ENCODE measurements at regions not wholly inside any gene's neighbourhood (a gene's known extent, or its start where the extent isn't known, plus 50 kb on each side); places are given as distances from the start of the nearest gene placed in this dataset.

DNA sequence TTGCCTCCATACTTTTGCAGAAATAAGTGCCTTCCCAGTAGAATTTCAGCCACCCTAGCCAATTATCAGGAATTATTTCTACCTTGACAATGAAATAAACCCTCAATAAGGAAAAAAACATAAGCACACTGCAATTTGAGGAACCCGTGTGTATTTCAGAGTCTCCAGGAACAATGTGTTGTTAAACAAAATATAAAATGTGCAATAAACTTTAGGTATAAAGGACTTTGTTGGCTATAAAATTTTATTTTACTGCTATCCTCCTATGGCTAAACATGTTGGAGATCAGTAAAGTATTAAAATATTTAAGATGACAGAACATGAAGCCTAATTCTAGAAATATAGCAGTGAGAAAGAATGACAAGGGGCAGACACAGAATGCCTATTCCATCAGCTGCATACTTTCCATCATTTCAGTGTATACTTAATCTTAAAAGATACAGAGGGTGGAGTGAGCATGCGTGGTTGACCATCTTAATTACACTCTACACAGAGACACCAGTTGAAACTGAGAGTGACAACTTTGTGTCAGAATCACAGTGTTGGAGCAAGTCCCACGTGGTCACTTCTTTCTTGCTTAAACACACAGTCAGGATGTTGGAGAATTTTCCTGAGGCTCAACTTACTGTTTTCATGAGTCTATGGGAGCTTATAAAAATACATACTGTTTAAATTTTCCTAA lies 79.0 kb upstream of the SUCLG2 start:
- H3K27ac ChIP-seq = no peak overlapping the region
- TF ChIP-seq CTCF (IDR thresholded peaks at IDR 0.05) = no peak
- H3K27me3 ChIP-seq (ENCODE audit: low read depth) = no peaks in the 10 kb centered on the region
- intact Hi-C loops (cut with DNase I) = no loop called here
- no peaks in the 10 kb centered on the region for H3K4me1 ChIP-seq
- no peak overlapping the region for H3K4me3 ChIP-seq
- no peak for DNase-seq
- H3K36me3 ChIP-seq = no peaks in the 10 kb centered on the region
- ATAC-seq = no peak
- H3K9me3 ChIP-seq = no peaks in the 10 kb centered on the region

- no peaks in the 10 kb centered on the region for H3K27me3 ChIP-seq (ENCODE audit: low read depth)
- H3K9me3 ChIP-seq = peaks cover 6% of the 10 kb centered on the region
- no peak for TF ChIP-seq CTCF (IDR thresholded peaks at IDR 0.05)
- H3K27ac ChIP-seq = no peak overlapping the region
- ATAC-seq (no peak), DNase-seq (no peak)
- H3K36me3 ChIP-seq = no peaks in the 10 kb centered on the region
- no peak overlapping the region for H3K4me3 ChIP-seq
- H3K4me1 ChIP-seq = no peaks in the 10 kb centered on the region
- intact Hi-C loops (cut with DNase I) = no loop called here
Observed at GRCh38 chr3:67724434-67724833, 70.0 kb upstream of the SUCLG2 start.

DNA sequence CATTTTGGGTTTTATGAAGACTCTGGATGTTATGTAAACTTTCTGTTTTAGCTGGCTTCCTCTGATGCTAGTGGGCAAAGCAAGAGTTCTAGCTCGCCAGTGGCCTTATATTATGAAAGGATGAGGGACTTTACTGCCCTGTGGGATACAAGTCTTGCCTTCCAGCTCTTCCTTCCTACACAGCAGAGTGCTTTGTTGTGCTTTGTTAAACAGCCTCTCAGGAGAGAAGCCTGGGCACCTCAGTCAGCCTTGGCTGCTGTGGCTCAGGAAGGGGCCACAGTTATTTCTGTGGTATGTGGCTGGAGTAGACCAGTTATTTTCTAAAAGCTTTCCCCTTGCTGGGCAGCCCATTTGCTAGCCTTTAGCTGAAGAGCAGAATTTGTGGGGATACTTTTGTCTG lies 69.5 kb upstream of the SUCLG2 start:
- no peak for TF ChIP-seq CTCF (IDR thresholded peaks at IDR 0.05)
- DNase-seq (no peak), ATAC-seq (no peak)
- Histone ChIP-seq H3K4me1 (no peaks in the 10 kb centered on the region), H3K27ac (no peak overlapping the region), H3K27me3 (ENCODE audit: low read depth) (no peaks in the 10 kb centered on the region), H3K36me3 (no peaks in the 10 kb centered on the region), H3K4me3 (no peak overlapping the region), H3K9me3 (peaks cover 6% of the 10 kb centered on the region)
- intact Hi-C loops (cut with DNase I) = no loop called here

DNA sequence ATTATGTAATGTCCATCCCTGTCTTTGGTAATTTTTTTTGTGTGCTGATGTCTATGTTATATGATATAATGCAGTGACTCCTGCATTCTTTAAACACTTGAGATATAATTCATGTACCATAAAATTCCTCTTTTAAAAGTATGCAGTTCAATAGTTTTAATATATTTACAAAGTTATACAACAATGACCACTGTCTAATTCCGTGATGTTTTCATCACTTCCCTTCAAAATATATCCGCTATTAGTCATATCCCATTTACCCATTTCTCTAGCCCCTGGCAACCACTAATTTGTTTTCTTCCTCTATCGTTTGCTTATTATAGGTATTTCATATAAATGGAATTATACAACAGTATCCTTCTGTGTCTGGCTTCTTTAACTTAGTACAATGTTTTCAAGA lies 64.9 kb upstream of the SUCLG2 start:
- DNase-seq (no peak), ATAC-seq (no peak)
- H3K27ac ChIP-seq = no peak overlapping the region
- no peaks in the 10 kb centered on the region for H3K36me3 ChIP-seq
- no peaks in the 10 kb centered on the region for H3K4me1 ChIP-seq
- H3K4me3 ChIP-seq = no peak overlapping the region
- no peak for TF ChIP-seq CTCF (IDR thresholded peaks at IDR 0.05)
- H3K9me3 ChIP-seq = peaks cover 6% of the 10 kb centered on the region
- H3K27me3 ChIP-seq (ENCODE audit: low read depth) = no peaks in the 10 kb centered on the region
- intact Hi-C loops (cut with DNase I) = no loop called here

DNA sequence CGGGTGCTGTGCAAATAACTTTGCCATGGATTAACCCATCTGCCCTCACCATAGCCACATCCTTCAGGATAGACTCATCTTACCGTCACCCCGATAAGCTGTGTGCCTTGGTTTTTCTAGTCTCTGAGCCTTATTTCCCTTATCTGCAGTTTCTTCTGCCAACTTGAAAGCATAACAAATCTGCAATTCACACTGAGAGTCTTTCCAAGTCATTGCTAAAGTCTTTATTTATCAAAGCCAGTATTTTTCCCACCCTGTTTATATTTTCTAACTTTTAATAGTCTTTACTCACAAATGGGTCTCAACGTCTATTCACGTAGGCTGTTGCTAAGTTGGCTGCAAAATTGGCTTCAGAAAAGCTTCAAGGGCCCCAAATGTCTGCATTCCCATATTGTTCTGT lies 61.6 kb upstream of the SUCLG2 start:
- TF ChIP-seq CTCF (IDR thresholded peaks at IDR 0.05) = no peak
- DNase-seq = no peak
- no peak for ATAC-seq
- no peaks in the 10 kb centered on the region for H3K4me1 ChIP-seq
- H3K27me3 ChIP-seq (ENCODE audit: low read depth) = no peaks in the 10 kb centered on the region
- H3K4me3 ChIP-seq = no peak overlapping the region
- intact Hi-C loops (cut with DNase I) = no loop called here
- H3K36me3 ChIP-seq = no peaks in the 10 kb centered on the region
- H3K9me3 ChIP-seq = peaks cover 4% of the 10 kb centered on the region
- no peak overlapping the region for H3K27ac ChIP-seq

Data from lower lobe of right lung (tissue), 2 donors.